ENCODE measurements at regions not wholly inside any gene's neighbourhood (a gene's known extent, or its start where the extent isn't known, plus 50 kb on each side); places are given as distances from the start of the nearest gene placed in this dataset.

DNA sequence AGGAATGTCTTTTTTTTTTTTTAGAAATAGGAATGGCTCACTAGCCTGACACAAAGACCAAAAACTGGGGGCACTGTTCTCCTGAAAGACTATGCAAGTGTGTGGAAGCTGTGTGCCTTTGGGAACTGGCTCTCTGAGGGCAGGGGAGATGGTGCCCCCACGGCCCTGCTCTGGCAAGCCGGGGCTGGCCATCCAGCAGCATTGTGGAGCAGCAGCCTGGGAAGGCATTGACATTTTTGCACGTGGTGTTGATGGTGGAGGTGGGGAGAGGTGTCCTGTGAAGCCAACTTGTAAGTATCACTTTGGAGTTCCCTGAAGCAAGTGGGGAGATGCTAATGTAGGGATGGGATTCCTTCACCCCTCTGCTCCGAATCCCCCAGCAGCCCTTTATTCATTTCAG, 460.1 kb downstream of the RPS6KC1 start:
- TF ChIP-seq, protein P1, sequence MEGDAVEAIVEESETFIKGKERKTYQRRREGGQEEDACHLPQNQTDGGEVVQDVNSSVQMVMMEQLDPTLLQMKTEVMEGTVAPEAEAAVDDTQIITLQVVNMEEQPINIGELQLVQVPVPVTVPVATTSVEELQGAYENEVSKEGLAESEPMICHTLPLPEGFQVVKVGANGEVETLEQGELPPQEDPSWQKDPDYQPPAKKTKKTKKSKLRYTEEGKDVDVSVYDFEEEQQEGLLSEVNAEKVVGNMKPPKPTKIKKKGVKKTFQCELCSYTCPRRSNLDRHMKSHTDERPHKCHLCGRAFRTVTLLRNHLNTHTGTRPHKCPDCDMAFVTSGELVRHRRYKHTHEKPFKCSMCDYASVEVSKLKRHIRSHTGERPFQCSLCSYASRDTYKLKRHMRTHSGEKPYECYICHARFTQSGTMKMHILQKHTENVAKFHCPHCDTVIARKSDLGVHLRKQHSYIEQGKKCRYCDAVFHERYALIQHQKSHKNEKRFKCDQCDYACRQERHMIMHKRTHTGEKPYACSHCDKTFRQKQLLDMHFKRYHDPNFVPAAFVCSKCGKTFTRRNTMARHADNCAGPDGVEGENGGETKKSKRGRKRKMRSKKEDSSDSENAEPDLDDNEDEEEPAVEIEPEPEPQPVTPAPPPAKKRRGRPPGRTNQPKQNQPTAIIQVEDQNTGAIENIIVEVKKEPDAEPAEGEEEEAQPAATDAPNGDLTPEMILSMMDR (IDR thresholded peaks at IDR 0.05; ENCODE audit: poor library complexity), result no peak
- no peak for TF ChIP-seq EZH2phosphoT487 (IDR thresholded peaks at IDR 0.05; ENCODE audit: low read depth, severe bottlenecking, unreplicated experiment)

Measured in hepatocyte (in vitro differentiated cells).